NCI-H146 (cell line): ENCODE measurements at regions not wholly inside any gene's neighbourhood (a gene's known extent, or its start where the extent isn't known, plus 50 kb on each side); places are given as distances from the start of the nearest gene placed in this dataset.
"Not testable (repeated sequence)": the region's sequence is repeated elsewhere in the genome, so short reads cannot be mapped to it uniquely, and the experiment has no call there.

Experiments used
- DNase-seq: peaks from one replicate; lab custom pipeline; 2025; lab: John Stamatoyannopoulos, UW

- no peak for DNase-seq
These were observed 150.5 kb upstream of the THUMPD2 start for GRCh38 chr2:39929531-39929930.

GRCh38 chr2:39925312-39925711, 146.3 kb upstream of the THUMPD2 start:
- no peak for DNase-seq

- DNase-seq, result no peak
These were observed 144.4 kb upstream of the THUMPD2 start for GRCh38 chr2:39923455-39923854.

DNA sequence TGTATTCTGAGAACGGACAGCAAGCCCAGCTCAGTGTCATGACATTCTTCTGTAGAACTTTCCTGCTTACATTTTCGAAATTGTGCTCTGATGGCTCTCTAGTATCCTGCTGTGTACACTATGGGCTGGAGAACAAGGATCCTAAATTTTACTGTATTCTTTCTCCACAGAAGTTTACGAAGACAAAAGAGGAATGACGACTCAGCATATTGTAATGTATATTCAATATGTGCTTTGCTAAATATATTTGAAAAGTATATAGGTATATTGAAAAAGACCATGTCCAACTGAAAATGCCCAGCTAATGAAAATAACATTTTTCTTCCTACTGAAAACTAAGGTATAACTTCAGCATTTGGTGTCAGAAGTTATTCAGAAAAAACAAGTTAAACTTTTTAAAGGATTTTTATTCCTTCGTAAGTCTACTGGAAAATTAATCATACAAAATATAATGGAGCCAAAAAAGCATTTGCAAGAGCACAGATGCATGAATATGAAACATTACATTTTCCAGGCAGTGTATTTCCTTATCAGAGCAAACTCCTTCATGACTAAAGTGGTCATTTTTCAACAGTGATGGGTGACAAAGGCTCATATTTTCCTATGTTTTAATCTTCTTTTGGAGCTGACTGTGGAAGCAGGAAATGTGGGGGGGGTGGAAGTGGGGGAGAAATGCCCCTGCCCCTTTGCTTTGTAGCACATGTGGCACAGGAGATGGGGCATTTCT, 143.8 kb upstream of the THUMPD2 start:
- DNase-seq, result no peak

GRCh38 chr2:39920307-39920801, 141.3 kb upstream of the THUMPD2 start:
- DNase-seq, result no peak

DNA sequence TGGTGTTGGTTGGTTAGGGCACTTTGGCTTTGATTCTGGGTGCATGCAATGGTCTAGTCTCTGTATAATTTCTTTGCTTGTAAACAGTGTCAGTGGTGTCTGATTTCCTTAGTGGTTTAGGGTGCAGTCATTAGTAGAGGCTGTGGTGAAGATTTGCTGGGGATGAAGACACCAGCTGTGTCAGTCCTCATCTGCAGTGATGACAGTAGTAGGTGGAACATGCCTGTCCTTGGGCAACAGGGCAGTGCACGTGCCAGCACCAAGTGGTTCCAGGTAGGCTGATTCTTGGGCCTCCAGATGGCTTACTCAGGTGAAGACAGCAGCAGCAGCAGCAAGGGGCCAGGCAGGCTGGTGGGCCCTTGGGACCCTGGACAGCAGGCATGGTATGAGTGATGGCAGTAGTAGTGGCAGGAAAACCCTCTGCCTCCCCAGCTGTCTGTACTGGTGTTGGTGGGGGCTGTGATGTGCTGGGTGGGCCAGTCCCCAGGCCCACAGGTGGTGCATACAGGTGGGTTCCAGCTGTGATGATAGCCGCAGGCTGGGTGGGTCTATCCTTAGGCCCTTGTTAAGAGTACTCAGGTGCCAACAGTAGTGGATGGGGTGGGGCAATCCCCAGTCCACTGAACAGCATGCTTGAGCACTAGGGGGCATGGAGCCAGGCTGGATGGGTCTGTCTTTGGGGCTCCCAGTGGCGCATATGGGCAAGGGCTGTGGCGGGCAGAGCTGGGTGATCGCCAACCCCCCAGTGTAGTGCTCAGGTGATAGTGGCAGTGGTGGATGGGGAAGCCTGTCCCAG, 140.7 kb upstream of the THUMPD2 start:
- DNase-seq, result no peak

DNA sequence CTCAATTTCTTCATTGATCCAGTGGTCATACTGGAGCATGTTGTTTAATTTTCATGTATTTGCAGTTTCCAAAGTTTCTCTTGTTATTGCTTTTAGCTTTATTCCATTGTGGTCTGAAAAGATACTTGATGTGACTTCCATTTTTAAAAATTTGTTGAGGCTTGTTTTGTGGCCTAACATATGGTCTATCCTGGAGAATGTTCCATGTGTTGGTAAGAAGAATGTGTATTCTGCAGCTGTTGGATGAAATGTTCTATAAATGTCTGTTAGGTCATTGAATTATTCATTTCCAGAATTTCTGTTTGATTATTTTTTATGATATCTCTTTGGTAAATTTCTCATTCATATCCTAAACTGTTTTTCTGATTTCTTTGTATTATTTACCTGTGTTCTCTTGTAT, 139.8 kb upstream of the THUMPD2 start:
- no peak for DNase-seq

GRCh38 chr2:39917371-39917770, 138.3 kb upstream of the THUMPD2 start:
- not testable (repeated sequence) for DNase-seq

GRCh38 chr2:39914949-39915348, 135.9 kb upstream of the THUMPD2 start:
- DNase-seq, result no peak

DNA sequence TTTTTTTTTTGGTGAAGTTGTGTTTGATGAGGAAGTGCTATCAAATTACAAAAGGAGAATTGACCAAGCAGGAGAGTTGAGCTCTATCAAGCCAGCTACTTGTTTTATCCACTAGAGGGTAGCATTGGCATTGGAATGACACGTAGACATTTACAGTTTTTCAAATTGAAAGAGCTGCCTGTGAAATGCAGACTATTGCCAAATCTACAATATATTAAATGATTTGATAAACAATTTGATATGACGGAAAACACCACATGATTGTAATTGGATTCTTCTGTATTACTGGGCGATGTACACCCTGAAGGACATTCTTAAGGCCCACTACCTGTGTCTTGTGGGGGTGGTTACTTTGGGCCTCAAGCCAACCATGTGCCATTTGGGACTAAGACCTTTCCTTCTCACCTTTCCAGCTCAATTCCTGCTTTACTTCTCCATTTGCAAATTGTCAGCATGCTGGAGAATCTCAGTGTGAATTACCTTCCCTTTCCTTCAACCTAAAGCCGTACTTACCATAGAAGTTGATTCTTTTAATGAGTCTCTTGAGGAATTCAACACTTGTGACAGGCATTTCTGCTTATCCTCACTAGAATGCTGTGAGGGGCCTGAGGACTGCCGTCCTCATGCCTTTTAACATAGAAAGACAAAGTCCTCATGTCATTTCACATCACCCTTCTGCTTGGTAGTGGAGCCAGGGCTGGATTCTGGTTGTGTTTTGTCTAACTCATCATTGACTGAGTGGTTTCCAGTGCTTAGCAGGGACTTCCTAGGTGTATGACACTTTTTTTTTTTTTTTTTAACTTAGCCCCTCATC, 134.8 kb upstream of the THUMPD2 start:
- peak; percentile 77 for DNase-seq

- no peak for DNase-seq
These were observed 123.0 kb upstream of the THUMPD2 start for GRCh38 chr2:39902103-39902502.

- no peak for DNase-seq
These were observed 119.9 kb upstream of the THUMPD2 start for GRCh38 chr2:39898934-39899333.

DNA sequence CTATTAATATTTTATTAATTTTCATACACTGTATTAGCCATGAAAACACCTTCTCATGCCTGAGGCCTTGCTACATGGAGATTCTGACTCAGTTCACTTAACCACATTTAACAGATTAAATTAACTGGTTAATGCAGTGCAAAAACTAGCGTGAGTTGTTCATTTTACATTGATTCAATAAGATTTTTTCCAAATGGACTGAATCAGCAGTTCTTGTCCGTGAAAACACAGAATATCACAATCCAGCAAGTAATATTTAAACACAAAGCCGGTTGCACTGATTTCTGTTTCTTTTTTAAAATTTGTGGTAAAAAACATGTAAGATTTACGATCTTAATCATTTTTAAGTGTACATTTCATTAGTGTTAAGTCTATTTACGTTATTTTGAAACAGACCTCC, 118.2 kb upstream of the THUMPD2 start:
- DNase-seq, result no peak

GRCh38 chr2:39894082-39894481, 115.0 kb upstream of the THUMPD2 start:
- no peak for DNase-seq

- DNase-seq, result no peak
These were observed 114.6 kb upstream of the THUMPD2 start for GRCh38 chr2:39893616-39894015.

DNA sequence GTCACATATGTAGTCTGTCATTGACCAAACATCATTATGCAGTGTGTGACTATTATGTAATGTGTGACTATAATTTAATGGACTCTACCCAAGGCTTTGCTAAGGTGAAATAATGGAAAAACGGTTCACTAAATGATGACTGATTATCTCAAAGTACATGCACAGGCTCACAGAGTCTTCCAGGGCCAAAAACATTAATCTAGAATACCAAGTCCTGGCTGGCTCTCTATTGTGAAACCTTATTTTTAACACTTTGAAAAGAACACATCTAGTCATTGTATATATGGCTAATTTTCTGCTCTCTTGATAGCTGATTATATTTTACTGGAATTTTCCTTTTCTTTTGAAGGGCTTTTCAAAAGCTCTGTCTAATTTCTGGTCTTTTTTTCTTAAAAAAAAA, 102.9 kb upstream of the THUMPD2 start:
- no peak for DNase-seq

DNA sequence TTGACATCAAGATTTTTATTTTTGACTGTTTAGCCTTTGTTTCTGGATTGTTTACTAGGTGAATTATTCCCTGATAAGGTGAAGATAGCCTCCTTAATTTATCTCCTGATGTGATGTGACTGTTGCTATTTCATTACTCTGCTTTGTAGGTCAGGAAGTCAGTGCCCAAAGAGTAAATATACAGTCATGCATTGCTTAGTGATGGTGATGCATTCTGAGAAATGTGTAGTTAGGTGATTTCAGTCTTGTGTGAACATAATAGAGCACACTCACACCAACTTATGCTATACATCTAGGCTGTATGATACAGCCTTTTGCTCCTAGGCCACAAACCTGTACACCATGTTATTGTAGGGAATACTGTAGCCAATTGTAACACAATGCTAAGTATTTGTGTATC, 102.4 kb upstream of the THUMPD2 start:
- DNase-seq, result no peak

DNA sequence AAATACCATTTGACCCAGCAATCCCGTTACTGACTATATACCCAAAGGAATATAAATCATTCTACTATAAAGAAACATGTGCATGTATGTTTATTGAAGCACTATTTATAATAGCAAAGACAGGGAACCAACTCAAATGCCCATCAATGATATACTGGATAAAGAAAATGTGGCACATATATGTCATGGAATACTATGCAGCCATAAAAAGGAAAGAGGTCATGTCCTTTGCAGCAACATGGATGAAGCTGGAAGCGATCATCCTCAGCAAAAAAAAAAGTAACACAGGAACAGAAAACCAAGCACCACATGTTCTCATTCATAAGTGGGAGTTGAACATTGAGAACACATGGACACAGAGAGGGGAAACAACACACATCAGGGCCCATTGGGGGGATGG, 99.9 kb upstream of the THUMPD2 start:
- DNase-seq, result not testable (repeated sequence)

GRCh38 chr2:39875914-39876267, 96.8 kb upstream of the THUMPD2 start:
- no peak for DNase-seq

DNA sequence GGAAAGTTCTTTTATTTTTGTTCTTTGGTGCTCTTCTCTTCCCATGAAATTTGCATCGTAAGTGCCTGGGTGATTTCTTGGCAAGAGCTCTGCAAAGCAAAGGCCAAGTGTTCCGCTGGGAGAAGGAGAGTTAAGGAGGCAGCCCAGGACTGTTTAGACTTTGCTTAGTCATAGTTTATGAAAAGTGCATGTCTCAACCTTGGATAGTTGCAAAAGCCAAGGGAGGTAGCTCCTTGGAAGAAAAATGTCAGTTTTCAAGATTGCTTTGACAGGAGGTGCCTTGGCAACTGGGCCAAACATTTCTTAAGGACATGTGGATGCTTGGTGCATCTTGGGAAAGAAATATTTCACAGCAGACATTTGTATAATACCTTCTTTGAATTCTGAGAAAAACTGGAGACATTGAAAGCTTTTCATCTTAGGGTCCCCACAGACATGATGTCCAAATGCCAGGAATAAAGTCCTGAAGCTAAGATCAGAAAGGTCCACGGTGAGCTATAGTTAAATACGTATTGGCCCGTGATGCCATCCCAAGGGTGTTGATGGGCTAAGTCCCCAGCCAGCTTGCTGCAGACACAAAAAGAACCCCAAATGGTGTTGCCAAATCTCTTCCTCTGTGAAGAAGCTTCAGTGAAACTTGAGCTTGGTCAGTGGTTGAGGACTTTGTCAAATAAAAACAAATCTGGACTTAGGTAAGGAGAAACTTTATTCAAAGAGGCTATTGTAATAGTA, 96.3 kb upstream of the THUMPD2 start:
- no peak for DNase-seq

GRCh38 chr2:39874236-39874635, 95.2 kb upstream of the THUMPD2 start:
- DNase-seq, result no peak

GRCh38 chr2:39873586-39873985, 94.5 kb upstream of the THUMPD2 start:
- DNase-seq, result no peak
